ENCODE measurements at regions not wholly inside any gene's neighbourhood (a gene's known extent, or its start where the extent isn't known, plus 50 kb on each side); places are given as distances from the start of the nearest gene placed in this dataset.

- peaks cover 8% of the 10 kb centered on the region for H3K36me3 Mint-ChIP-seq (ENCODE audit: low read depth)
- H3K4me3 Mint-ChIP-seq, result no peak overlapping the region
- peaks cover 15% of the 10 kb centered on the region for H3K9me3 Mint-ChIP-seq
- H3K27me3 Mint-ChIP-seq (ENCODE audit: low read depth), result no peaks in the 10 kb centered on the region
- H3K27ac Mint-ChIP-seq (ENCODE audit: unreplicated experiment), result no peak overlapping the region
- TF ChIP-seq CTCF (conservative IDR thresholded peaks at IDR 0.05), result no peak
- DNase-seq (ENCODE audit: low read depth, low spot score), result no peak
- peaks cover 29% of the 10 kb centered on the region for H3K4me1 Mint-ChIP-seq
Measured at GRCh38 chr2:105587637-105588036, 157.1 kb upstream of the NCK2 start.

GRCh38 chr2:105584435-105585010 is 160.2 kb upstream of the NCK2 start:
- no peaks in the 10 kb centered on the region for H3K27me3 Mint-ChIP-seq (ENCODE audit: low read depth)
- peaks cover 17% of the 10 kb centered on the region for H3K4me1 Mint-ChIP-seq
- H3K27ac Mint-ChIP-seq (ENCODE audit: unreplicated experiment), result peak overlapping the region; percentile 36
- peaks cover 11% of the 10 kb centered on the region for H3K9me3 Mint-ChIP-seq
- no peak overlapping the region for H3K4me3 Mint-ChIP-seq
- no peak for DNase-seq (ENCODE audit: low read depth, low spot score)
- no peak for TF ChIP-seq CTCF (conservative IDR thresholded peaks at IDR 0.05)
- H3K36me3 Mint-ChIP-seq (ENCODE audit: low read depth), result peaks cover 8% of the 10 kb centered on the region

- no peak for TF ChIP-seq CTCF (conservative IDR thresholded peaks at IDR 0.05)
- Mint-ChIP-seq H3K36me3 (ENCODE audit: low read depth) (peaks cover 7% of the 10 kb centered on the region), H3K9me3 (peaks cover 8% of the 10 kb centered on the region), H3K27ac (ENCODE audit: unreplicated experiment) (no peak overlapping the region), H3K4me3 (no peak overlapping the region), H3K4me1 (peaks cover 15% of the 10 kb centered on the region), H3K27me3 (ENCODE audit: low read depth) (no peaks in the 10 kb centered on the region)
- no peak for DNase-seq (ENCODE audit: low read depth, low spot score)
Measured at GRCh38 chr2:105582952-105583660, 161.6 kb upstream of the NCK2 start.

DNA sequence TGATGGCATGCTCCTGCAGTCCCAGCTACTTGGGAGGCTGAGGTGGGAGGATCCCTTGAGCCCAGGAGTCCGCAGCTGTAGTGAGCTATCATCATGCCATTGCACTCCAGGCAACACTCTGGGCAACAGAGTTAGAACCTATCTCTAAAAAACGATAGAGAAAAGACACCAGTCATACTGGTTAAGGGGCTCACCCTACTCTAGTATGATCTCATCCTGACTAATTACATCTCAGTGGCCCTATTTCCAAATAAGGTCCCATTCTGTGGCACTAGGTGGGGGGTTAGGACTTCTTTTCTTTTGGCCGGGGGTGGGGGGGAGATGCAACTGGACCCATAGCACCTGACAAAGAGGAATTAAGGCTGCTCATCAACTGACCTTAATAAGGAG is 163.2 kb upstream of the NCK2 start:
- no peaks in the 10 kb centered on the region for H3K9me3 Mint-ChIP-seq
- H3K4me3 Mint-ChIP-seq, result no peak overlapping the region
- no peak overlapping the region for H3K27ac Mint-ChIP-seq (ENCODE audit: unreplicated experiment)
- H3K36me3 Mint-ChIP-seq (ENCODE audit: low read depth), result no peaks in the 10 kb centered on the region
- no peaks in the 10 kb centered on the region for H3K27me3 Mint-ChIP-seq (ENCODE audit: low read depth)
- H3K4me1 Mint-ChIP-seq, result peaks cover 14% of the 10 kb centered on the region
- no peak for TF ChIP-seq CTCF (conservative IDR thresholded peaks at IDR 0.05)
- no peak for DNase-seq (ENCODE audit: low read depth, low spot score)

DNA sequence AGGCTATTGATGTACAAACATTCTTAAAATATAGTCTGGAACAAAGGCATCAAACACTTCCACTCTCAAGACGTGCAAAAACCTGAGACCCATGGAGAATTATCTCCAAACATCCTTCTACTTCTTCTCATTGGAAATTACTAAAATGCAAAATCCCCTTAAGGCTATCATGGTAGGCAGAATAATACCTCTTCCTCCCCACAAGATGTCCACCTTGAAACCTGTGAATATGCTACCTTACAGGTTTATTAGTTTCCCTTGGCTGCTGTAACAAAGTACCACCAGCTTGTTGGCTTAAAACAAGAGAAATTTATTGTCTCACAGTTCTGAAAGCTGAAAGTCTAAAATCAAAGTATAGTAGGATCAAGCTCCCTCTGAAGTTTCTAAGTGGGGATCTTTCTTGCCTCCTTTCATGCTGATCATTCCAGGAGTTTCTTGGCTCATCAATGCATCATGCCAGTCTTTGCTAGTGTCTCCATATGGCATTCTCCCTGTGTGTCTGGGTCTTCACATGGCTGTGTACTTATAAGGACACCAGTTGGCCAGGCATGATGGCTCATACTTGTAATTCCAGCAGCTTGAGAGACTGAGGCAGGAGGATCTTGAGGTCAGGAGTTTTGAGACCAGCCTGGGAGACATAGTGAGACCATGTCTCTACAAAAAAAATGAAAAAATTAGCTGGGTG is 163.7 kb upstream of the NCK2 start:
- H3K27me3 Mint-ChIP-seq (ENCODE audit: low read depth), result no peaks in the 10 kb centered on the region
- H3K9me3 Mint-ChIP-seq, result no peaks in the 10 kb centered on the region
- no peaks in the 10 kb centered on the region for H3K36me3 Mint-ChIP-seq (ENCODE audit: low read depth)
- peaks cover 19% of the 10 kb centered on the region for H3K4me1 Mint-ChIP-seq
- TF ChIP-seq CTCF (conservative IDR thresholded peaks at IDR 0.05), result no peak
- H3K4me3 Mint-ChIP-seq, result no peak overlapping the region
- no peak for DNase-seq (ENCODE audit: low read depth, low spot score)
- H3K27ac Mint-ChIP-seq (ENCODE audit: unreplicated experiment), result no peak overlapping the region
